Upper lobe of left lung (tissue), 6 donors: ENCODE measurements at regions not wholly inside any gene's neighbourhood (a gene's known extent, or its start where the extent isn't known, plus 50 kb on each side); places are given as distances from the start of the nearest gene placed in this dataset.

Source experiments
- ATAC-seq, 2 donors: fragments of 200-7000 bp; cut with Tn5 transposase; one replicate each; pipeline ENCODE4 v1.9.1; 2022; ENCODE audit warnings: mild to moderate bottlenecking in 2 of 2, moderate library complexity in 2 of 2; ENCODE audit not compliant: low FRiP score in 2 of 2
- DNase-seq, 2 donors: peaks; one replicate each; pipeline ENCODE4 v3.0.0-alpha.2; 2019 to 2020
- H3K27ac ChIP-seq, 4 donors: fragments of 200-600 bp; sonication (generic); one replicate each; pipeline ENCODE4 v1.5.1; 2016 to 2019
- H3K27me3 ChIP-seq, 4 donors: fragments of 200-600 bp; sonication (generic); one replicate each; pipeline ENCODE4 v1.5.1; 2017 to 2019
- H3K36me3 ChIP-seq, 4 donors: fragments of 200-600 bp; sonication (generic); one replicate each; pipeline ENCODE4 v1.5.1; 2016 to 2019
- H3K4me1 ChIP-seq, 4 donors: fragments of 200-600 bp; sonication (generic); one replicate each; pipeline ENCODE4 v1.5.1; 2018 to 2019
- H3K4me3 ChIP-seq, 4 donors: fragments of 200-600 bp; sonication (generic); one replicate each; pipeline ENCODE4 v1.5.1; 2017 to 2019; ENCODE audit warnings: mild to moderate bottlenecking in 2 of 4, moderate library complexity in 1 of 4
- H3K9me3 ChIP-seq, 4 donors: fragments of 200-600 bp; sonication (generic); one replicate each; pipeline ENCODE4 v1.5.1; 2018 to 2019
- EP300 ChIP-seq, 4 donors: sonication (generic); formaldehyde crosslinking; IDR thresholded peaks; one replicate each; pipeline ENCODE4 v1.5.1; 2017; ENCODE audit warnings: antibody characterized with exemption in 4 of 4, control low read depth in 2 of 4
- POLR2A ChIP-seq, 4 donors: fragments of 450-650 bp; IDR thresholded peaks; one replicate each; pipeline ENCODE4 v1.5.1; 2016 to 2017; ENCODE audit warnings: antibody characterized with exemption in 4 of 4, mild to moderate bottlenecking in 2 of 4
- POLR2AphosphoS5 ChIP-seq, 2 donors: sonication (generic); formaldehyde crosslinking; IDR thresholded peaks; one replicate each; pipeline ENCODE4 v1.5.1; 2017; ENCODE audit warnings: antibody characterized with exemption in 2 of 2
- WGBS, 2 donors: methylation state at CpG; one replicate each; pipeline ENCODE4 v1.1.5; 2017 to 2018; 5-methylcytosine and 5-hydroxymethylcytosine counted together
- TF ChIP-seq, protein P1 (sequence below), 6 experiments: fragments of 450-650 bp in 4 of 6; fragments of 200-600 bp in 2 of 6; sonication (generic) in 2 of 6; IDR thresholded peaks; one replicate each; pipeline ENCODE4 v1.5.1; 2016 to 2019; ENCODE audit warnings: antibody characterized with exemption in 6 of 6
- donor health status: DM: no; HTN: no; CAD: no; lungs with moderate emphysema.
- donor health status: DM: no; HTN: yes; CAD: no; lungs with severe emphysema.

DNA sequence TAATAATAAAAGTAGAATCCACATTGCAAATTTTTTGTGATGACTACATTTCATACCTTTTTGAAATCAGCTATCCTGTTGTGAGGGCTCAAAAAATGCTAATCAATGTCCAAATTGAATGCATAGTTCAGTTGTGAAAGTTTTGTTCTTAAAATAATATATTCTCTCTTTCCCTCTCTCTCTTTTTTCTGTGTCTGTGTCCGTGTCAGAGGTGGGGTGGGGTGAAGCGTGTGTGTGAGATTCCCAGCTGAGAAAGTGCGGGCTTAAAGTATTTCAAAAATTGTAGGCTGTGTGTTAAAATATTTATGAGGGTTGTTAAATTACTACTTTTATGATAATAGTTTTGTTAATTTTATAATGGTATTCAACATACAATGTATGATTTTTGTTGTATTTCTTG, 388.0 kb upstream of the LRRTM4 start:
- ATAC-seq (no peak), DNase-seq (no peak)
- TF ChIP-seq, protein P1, sequence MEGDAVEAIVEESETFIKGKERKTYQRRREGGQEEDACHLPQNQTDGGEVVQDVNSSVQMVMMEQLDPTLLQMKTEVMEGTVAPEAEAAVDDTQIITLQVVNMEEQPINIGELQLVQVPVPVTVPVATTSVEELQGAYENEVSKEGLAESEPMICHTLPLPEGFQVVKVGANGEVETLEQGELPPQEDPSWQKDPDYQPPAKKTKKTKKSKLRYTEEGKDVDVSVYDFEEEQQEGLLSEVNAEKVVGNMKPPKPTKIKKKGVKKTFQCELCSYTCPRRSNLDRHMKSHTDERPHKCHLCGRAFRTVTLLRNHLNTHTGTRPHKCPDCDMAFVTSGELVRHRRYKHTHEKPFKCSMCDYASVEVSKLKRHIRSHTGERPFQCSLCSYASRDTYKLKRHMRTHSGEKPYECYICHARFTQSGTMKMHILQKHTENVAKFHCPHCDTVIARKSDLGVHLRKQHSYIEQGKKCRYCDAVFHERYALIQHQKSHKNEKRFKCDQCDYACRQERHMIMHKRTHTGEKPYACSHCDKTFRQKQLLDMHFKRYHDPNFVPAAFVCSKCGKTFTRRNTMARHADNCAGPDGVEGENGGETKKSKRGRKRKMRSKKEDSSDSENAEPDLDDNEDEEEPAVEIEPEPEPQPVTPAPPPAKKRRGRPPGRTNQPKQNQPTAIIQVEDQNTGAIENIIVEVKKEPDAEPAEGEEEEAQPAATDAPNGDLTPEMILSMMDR (IDR thresholded peaks at IDR 0.05) = no peak
- TF ChIP-seq POLR2A (IDR thresholded peaks at IDR 0.05) (no peak), POLR2AphosphoS5 (IDR thresholded peaks at IDR 0.05) (no peak), EP300 (IDR thresholded peaks at IDR 0.05) (no peak)
- H3K27me3 ChIP-seq = no peaks in the 10 kb centered on the region
- no peaks in the 10 kb centered on the region for H3K36me3 ChIP-seq
- 75 to 82% methylated on average over 3 of the region's 3 CpGs for WGBS, 2 donors
- H3K27ac ChIP-seq = no peak overlapping the region
- no peaks in the 10 kb centered on the region for H3K4me1 ChIP-seq
- no peak overlapping the region for H3K4me3 ChIP-seq
- no peaks in the 10 kb centered on the region for H3K9me3 ChIP-seq

DNA sequence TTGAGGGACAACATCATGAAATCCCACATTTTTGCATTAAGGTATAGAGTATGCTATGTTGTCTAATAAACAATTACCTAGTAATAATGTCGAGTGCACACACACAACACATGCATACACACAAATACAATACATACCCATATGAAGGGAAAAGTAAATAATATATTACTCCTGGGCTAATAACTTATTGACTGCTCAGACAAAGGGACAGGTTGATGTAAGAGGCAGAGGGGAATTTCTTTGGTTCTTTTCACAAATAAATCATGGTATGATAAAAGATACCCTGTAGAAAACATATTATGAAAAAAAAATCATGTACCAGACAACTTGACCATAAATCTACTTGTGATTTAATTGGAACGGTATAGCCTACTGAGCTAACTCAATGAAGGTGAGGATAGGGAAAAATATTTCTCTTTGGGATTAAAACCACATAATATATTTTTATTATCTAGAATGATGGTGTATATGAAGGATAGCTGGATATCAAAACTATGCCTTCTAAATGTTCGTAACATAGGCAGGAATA, 398.7 kb upstream of the LRRTM4 start:
- TF ChIP-seq POLR2AphosphoS5 (IDR thresholded peaks at IDR 0.05) (no peak), EP300 (IDR thresholded peaks at IDR 0.05) (no peak), POLR2A (IDR thresholded peaks at IDR 0.05) (no peak)
- TF ChIP-seq, protein P1 (IDR thresholded peaks at IDR 0.05) = no peak
- Histone ChIP-seq H3K9me3 (no peaks in the 10 kb centered on the region), H3K4me3 (no peak overlapping the region), H3K4me1 (no peaks in the 10 kb centered on the region), H3K27ac (no peak overlapping the region), H3K36me3 (no peaks in the 10 kb centered on the region), H3K27me3 (no peaks in the 10 kb centered on the region)
- DNase-seq (no peak), ATAC-seq (no peak)
- 78 to 80% methylated on average over 3 of the region's 3 CpGs for WGBS, 2 donors

- H3K36me3 ChIP-seq = no peaks in the 10 kb centered on the region
- DNase-seq (no peak), ATAC-seq (no peak)
- no peak overlapping the region for H3K27ac ChIP-seq
- no peaks in the 10 kb centered on the region for H3K9me3 ChIP-seq
- no peak overlapping the region for H3K4me3 ChIP-seq
- TF ChIP-seq, protein P1 (IDR thresholded peaks at IDR 0.05) = no peak
- TF ChIP-seq POLR2AphosphoS5 (IDR thresholded peaks at IDR 0.05) (no peak), EP300 (IDR thresholded peaks at IDR 0.05) (no peak), POLR2A (IDR thresholded peaks at IDR 0.05) (no peak)
- 82 to 84% methylated on average over 1 of the region's 1 CpG for WGBS, 2 donors
- H3K27me3 ChIP-seq = no peaks in the 10 kb centered on the region
- no peaks in the 10 kb centered on the region for H3K4me1 ChIP-seq
Observed at GRCh38 chr2:77922567-77922966, 400.4 kb upstream of the LRRTM4 start.

- H3K9me3 ChIP-seq = no peaks in the 10 kb centered on the region
- no peak overlapping the region for H3K27ac ChIP-seq
- DNase-seq (no peak), ATAC-seq (no peak)
- no peaks in the 10 kb centered on the region for H3K36me3 ChIP-seq
- no peaks in the 10 kb centered on the region for H3K27me3 ChIP-seq
- no peak for TF ChIP-seq POLR2A (IDR thresholded peaks at IDR 0.05)
- TF ChIP-seq, protein P1 (IDR thresholded peaks at IDR 0.05) = no peak
- TF ChIP-seq EP300 (IDR thresholded peaks at IDR 0.05) = no peak
- TF ChIP-seq POLR2AphosphoS5 (IDR thresholded peaks at IDR 0.05) = no peak
- no peak overlapping the region for H3K4me3 ChIP-seq
- 85 to 93% methylated on average over 5 of the region's 5 CpGs for WGBS, 2 donors
- no peaks in the 10 kb centered on the region for H3K4me1 ChIP-seq
Observed at GRCh38 chr2:77937366-77937765, 415.2 kb upstream of the LRRTM4 start.

DNA sequence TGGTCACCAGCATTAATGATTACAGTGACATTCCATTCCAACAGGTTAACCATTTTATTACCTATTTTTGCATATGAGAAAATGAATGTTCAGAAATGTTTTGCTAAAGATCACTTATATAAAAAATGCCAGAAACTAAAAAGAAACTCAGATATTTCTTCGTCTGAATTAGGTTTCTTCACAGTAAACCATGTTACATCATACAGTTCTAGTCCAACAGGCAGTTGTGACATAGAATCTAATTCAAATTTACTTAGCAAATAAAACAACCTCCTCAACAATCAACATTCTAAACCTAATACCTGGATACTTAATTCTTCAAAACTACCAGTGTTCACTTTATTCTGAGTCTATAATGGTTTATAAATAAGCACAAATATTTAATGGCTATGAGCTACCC, 416.3 kb upstream of the LRRTM4 start:
- Histone ChIP-seq H3K27me3 (no peaks in the 10 kb centered on the region), H3K36me3 (no peaks in the 10 kb centered on the region), H3K4me1 (no peaks in the 10 kb centered on the region), H3K4me3 (no peak overlapping the region), H3K27ac (no peak overlapping the region), H3K9me3 (no peaks in the 10 kb centered on the region)
- no peak for DNase-seq
- no peak for ATAC-seq
- 50 to 57% methylated on average over 1 of the region's 1 CpG for WGBS, 2 donors
- no peak for TF ChIP-seq EP300 (IDR thresholded peaks at IDR 0.05)
- TF ChIP-seq POLR2A (IDR thresholded peaks at IDR 0.05) = no peak
- TF ChIP-seq POLR2AphosphoS5 (IDR thresholded peaks at IDR 0.05) = no peak
- TF ChIP-seq, protein P1 (IDR thresholded peaks at IDR 0.05) = no peak
